IMR-90 (cell line): ENCODE measurements at regions not wholly inside any gene's neighbourhood (a gene's known extent, or its start where the extent isn't known, plus 50 kb on each side); places are given as distances from the start of the nearest gene placed in this dataset.

Experiments
- BHLHE40 ChIP-seq: fragments of 150-350 bp; IDR thresholded peaks from 2 replicates; pipeline ENCODE4 v1.6.1; 2016; ENCODE audit warnings: mild to moderate bottlenecking, low read depth, low read length
- CEBPB ChIP-seq: IDR thresholded peaks from 2 replicates; pipeline ENCODE4 v1.6.1; 2012; ENCODE audit warnings: low read depth, low read length, improper control_type of control experiment
- CTCF ChIP-seq: conservative IDR thresholded peaks from 2 replicates; pipeline ENCODE4 v1.5.1; 2012; ENCODE audit warnings: mild to moderate bottlenecking, low read depth, low read length, improper control_type of control experiment
- FOS ChIP-seq: fragments of 150-350 bp; IDR thresholded peaks from 2 replicates; pipeline ENCODE4 v1.6.1; 2016; ENCODE audit warnings: low read depth, low read length
- POLR2A ChIP-seq: IDR thresholded peaks from 2 replicates; pipeline ENCODE4 v1.6.1; 2012; ENCODE audit warnings: mild to moderate bottlenecking, low read depth, low read length

DNA sequence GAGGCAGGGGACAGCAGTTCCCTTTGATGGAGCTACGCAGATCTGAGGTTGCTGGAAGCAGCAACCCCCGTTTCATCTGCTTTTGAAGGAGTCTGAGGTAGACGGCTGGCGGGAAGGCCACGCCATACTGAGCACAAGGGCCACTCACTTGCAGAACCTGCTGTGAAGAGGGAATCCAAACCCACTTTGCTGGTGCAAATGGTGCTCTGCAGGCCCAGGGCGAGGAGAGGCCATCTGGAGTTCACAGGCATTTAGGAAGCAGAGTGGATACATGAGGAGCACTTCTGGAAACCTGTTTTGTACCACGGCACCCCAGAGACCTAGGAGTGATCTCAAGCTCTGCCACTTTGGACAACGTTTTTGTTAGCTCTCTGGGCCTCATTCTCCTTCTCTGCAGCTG lies 227.8 kb downstream of the UQCRFS1 start:
- TF ChIP-seq BHLHE40 (no peak), CTCF (no peak), CEBPB (no peak), POLR2A (no peak), FOS (no peak)
